ENCODE measurements at regions not wholly inside any gene's neighbourhood (a gene's known extent, or its start where the extent isn't known, plus 50 kb on each side); places are given as distances from the start of the nearest gene placed in this dataset.

DNA sequence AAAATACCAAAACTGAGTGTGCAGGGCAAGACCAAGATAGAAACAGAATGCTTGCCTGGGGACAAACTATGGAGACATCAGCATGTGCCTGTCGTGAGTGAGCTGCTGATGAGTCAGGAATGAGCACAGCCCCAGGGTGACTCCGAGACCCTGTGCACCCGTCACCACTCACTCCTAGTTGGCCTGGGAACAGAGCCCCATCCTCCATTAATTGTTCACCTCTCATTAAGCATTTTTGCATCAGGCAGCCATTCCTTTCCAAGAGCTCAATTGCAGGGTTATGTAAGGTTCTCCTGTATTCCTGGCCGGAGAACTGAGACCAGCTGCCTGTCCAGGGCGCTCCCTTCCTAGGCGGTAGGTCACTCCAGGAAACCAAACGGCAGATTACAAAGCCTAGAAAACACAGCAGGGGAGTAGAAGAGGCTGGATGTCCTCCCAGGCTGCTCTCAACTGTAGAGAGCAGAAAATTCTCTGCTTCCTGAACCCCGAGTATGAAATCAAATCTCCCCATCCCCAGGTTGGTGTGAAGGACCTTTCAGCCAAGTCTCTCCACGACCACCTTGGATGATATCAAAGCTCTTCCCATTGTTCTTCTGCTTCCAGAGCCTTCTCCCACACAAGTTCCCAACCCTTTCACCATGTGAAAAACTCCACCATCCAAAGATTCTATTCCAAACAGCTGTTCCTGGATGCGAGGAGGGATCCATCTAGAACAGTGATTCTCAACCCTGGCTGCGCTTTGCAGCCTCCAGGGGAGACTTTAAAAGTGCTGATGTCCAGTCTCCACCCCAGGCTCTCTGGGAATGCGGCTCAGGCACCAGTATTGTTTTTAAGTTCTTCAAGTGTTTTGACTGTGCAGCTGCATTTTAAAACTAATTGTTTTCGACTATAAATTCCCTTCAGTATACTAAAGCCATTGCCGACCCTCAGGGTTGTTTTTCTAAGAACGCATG lies 532.6 kb upstream of the JARID2 start:
- no peak for ATAC-seq
- TF ChIP-seq SNAI2 (CRISPR knock-in tag; IDR thresholded peaks at IDR 0.05) (no peak), TCF4 (CRISPR knock-in tag; IDR thresholded peaks at IDR 0.05; ENCODE audit: borderline replicate concordance) (no peak), BACH2 (CRISPR knock-in tag; IDR thresholded peaks at IDR 0.05; ENCODE audit: borderline replicate concordance) (no peak), OSR1 (CRISPR knock-in tag; IDR thresholded peaks at IDR 0.05) (no peak), ZFP30 (CRISPR knock-in tag; IDR thresholded peaks at IDR 0.05) (no peak), ZNF8 (CRISPR knock-in tag; IDR thresholded peaks at IDR 0.05) (no peak), RARB (CRISPR knock-in tag; IDR thresholded peaks at IDR 0.05) (no peak), GLIS3 (CRISPR knock-in tag; IDR thresholded peaks at IDR 0.05) (no peak), ESRRG (CRISPR knock-in tag; IDR thresholded peaks at IDR 0.05) (no peak), CSDC2 (CRISPR knock-in tag; IDR thresholded peaks at IDR 0.05) (no peak), ZC3H10 (CRISPR knock-in tag; IDR thresholded peaks at IDR 0.05) (no peak), ZFP3 (CRISPR knock-in tag; IDR thresholded peaks at IDR 0.05) (no peak), ZNF565 (CRISPR knock-in tag; conservative IDR thresholded peaks at IDR 0.05; ENCODE audit: low read depth) (no peak), ZNF70 (CRISPR knock-in tag; IDR thresholded peaks at IDR 0.05) (no peak), TOX (CRISPR knock-in tag; IDR thresholded peaks at IDR 0.05; ENCODE audit: borderline replicate concordance) (no peak), ISL1 (CRISPR knock-in tag; IDR thresholded peaks at IDR 0.05) (no peak), PATZ1 (CRISPR knock-in tag; IDR thresholded peaks at IDR 0.05; ENCODE audit: borderline replicate concordance) (no peak)
- TF ChIP-seq, protein P1, sequence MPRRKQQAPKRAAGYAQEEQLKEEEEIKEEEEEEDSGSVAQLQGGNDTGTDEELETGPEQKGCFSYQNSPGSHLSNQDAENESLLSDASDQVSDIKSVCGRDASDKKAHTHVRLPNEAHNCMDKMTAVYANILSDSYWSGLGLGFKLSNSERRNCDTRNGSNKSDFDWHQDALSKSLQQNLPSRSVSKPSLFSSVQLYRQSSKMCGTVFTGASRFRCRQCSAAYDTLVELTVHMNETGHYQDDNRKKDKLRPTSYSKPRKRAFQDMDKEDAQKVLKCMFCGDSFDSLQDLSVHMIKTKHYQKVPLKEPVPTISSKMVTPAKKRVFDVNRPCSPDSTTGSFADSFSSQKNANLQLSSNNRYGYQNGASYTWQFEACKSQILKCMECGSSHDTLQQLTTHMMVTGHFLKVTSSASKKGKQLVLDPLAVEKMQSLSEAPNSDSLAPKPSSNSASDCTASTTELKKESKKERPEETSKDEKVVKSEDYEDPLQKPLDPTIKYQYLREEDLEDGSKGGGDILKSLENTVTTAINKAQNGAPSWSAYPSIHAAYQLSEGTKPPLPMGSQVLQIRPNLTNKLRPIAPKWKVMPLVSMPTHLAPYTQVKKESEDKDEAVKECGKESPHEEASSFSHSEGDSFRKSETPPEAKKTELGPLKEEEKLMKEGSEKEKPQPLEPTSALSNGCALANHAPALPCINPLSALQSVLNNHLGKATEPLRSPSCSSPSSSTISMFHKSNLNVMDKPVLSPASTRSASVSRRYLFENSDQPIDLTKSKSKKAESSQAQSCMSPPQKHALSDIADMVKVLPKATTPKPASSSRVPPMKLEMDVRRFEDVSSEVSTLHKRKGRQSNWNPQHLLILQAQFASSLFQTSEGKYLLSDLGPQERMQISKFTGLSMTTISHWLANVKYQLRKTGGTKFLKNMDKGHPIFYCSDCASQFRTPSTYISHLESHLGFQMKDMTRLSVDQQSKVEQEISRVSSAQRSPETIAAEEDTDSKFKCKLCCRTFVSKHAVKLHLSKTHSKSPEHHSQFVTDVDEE (CRISPR knock-in tag; IDR thresholded peaks at IDR 0.05) = no peak
- TF ChIP-seq, protein P2, sequence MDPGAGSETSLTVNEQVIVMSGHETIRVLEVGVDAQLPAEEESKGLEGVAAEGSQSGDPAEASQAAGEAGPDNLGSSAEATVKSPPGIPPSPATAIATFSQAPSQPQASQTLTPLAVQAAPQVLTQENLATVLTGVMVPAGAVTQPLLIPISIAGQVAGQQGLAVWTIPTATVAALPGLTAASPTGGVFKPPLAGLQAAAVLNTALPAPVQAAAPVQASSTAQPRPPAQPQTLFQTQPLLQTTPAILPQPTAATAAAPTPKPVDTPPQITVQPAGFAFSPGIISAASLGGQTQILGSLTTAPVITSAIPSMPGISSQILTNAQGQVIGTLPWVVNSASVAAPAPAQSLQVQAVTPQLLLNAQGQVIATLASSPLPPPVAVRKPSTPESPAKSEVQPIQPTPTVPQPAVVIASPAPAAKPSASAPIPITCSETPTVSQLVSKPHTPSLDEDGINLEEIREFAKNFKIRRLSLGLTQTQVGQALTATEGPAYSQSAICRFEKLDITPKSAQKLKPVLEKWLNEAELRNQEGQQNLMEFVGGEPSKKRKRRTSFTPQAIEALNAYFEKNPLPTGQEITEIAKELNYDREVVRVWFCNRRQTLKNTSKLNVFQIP (CRISPR knock-in tag; IDR thresholded peaks at IDR 0.05; ENCODE audit: borderline replicate concordance, low read depth) = no peak
- TF ChIP-seq, protein P3, sequence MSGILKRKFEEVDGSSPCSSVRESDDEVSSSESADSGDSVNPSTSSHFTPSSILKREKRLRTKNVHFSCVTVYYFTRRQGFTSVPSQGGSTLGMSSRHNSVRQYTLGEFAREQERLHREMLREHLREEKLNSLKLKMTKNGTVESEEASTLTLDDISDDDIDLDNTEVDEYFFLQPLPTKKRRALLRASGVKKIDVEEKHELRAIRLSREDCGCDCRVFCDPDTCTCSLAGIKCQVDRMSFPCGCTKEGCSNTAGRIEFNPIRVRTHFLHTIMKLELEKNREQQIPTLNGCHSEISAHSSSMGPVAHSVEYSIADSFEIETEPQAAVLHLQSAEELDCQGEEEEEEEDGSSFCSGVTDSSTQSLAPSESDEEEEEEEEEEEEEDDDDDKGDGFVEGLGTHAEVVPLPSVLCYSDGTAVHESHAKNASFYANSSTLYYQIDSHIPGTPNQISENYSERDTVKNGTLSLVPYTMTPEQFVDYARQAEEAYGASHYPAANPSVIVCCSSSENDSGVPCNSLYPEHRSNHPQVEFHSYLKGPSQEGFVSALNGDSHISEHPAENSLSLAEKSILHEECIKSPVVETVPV (CRISPR knock-in tag; IDR thresholded peaks at IDR 0.05) = no peak

DNA sequence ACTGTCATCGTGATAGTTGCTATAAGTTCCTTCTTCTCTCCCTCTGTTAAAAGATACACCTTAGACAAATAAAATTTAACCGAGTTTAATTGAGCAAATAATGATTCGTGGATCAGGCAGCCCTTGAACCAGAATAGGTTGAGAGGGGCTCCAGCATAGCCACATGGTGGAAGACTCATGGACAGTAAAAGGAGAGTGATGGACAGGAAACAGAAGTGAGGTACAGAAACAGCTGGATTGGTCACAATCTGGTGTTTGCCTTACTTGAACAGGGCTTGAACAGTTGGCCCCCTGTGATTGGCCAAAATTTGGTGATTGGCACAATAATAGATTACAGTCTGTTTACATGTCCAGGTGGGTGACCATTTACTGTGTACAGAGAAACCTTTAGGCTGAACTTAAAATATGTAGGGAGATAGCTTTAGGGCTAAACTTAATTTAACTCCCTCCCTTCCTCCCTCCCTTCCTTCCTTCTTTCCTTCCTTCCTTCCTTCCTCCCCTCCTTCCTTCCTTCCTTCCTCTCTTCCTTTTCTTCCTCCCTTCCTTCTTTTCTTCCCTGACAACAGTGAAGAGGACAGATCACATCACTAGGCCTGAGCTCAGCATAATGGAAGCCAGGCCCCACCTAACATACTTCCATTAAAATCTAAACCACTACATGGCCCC lies 531.8 kb upstream of the JARID2 start:
- no peak for ATAC-seq
- TF ChIP-seq, protein P1 (CRISPR knock-in tag; IDR thresholded peaks at IDR 0.05) = no peak
- TF ChIP-seq RARB (CRISPR knock-in tag; IDR thresholded peaks at IDR 0.05) (no peak), ESRRG (CRISPR knock-in tag; IDR thresholded peaks at IDR 0.05) (no peak), PATZ1 (CRISPR knock-in tag; IDR thresholded peaks at IDR 0.05; ENCODE audit: borderline replicate concordance) (no peak), GLIS3 (CRISPR knock-in tag; IDR thresholded peaks at IDR 0.05) (no peak), PPARA (CRISPR knock-in tag; IDR thresholded peaks at IDR 0.05; ENCODE audit: borderline replicate concordance) (no peak), ZNF565 (CRISPR knock-in tag; conservative IDR thresholded peaks at IDR 0.05; ENCODE audit: low read depth) (no peak), ZNF8 (CRISPR knock-in tag; IDR thresholded peaks at IDR 0.05) (no peak), BACH2 (CRISPR knock-in tag; IDR thresholded peaks at IDR 0.05; ENCODE audit: borderline replicate concordance) (no peak), TOX (CRISPR knock-in tag; IDR thresholded peaks at IDR 0.05; ENCODE audit: borderline replicate concordance) (no peak), ZFP3 (CRISPR knock-in tag; IDR thresholded peaks at IDR 0.05) (no peak)
- TF ChIP-seq, protein P3 (CRISPR knock-in tag; IDR thresholded peaks at IDR 0.05) = no peak
